H9 (cell line): ENCODE measurements at regions not wholly inside any gene's neighbourhood (a gene's known extent, or its start where the extent isn't known, plus 50 kb on each side); places are given as distances from the start of the nearest gene placed in this dataset.
A peak's percentile ranks its signal among the peaks of the same experiment; 100 is the strongest.

Experiments used
- DNase-seq: peaks from one replicate; pipeline ENCODE4 v3.0.0-alpha.2; 2017
- H2AFZ ChIP-seq: one replicate; pipeline ENCODE4 v1.6.1; 2013; ENCODE audit warnings: mild to moderate bottlenecking, low read length, control low read depth, moderate library complexity
- H2AK5ac ChIP-seq: 2 replicates; pipeline ENCODE4 v1.6.1; 2013; ENCODE audit warnings: low read length, control low read depth, mixed read lengths; ENCODE audit not compliant: insufficient read length
- H2BK120ac ChIP-seq: one replicate; pipeline ENCODE4 v1.6.1; 2013; ENCODE audit warnings: low read depth, mild to moderate bottlenecking, low read length, control low read depth, inconsistent platforms; ENCODE audit not compliant: poor library complexity, severe bottlenecking
- H2BK12ac ChIP-seq: 2 replicates; pipeline ENCODE4 v1.6.1; 2013; ENCODE audit warnings: low read length, control low read depth, mixed read lengths, low read depth; ENCODE audit not compliant: insufficient read length
- H2BK15ac ChIP-seq: 2 replicates; pipeline ENCODE4 v1.6.1; 2013; ENCODE audit warnings: low read depth, low read length, control low read depth
- H2BK20ac ChIP-seq: one replicate; pipeline ENCODE4 v1.6.1; 2013; ENCODE audit warnings: low read depth, mild to moderate bottlenecking, low read length, control low read depth, inconsistent platforms; ENCODE audit not compliant: poor library complexity, severe bottlenecking
- H2BK5ac ChIP-seq: 2 replicates; pipeline ENCODE4 v1.6.1; 2013; ENCODE audit warnings: low read length, control low read depth, mixed read lengths; ENCODE audit not compliant: insufficient read length
- H3K14ac ChIP-seq: 2 replicates; pipeline ENCODE4 v1.6.1; 2013; ENCODE audit warnings: low read length, control low read depth; ENCODE audit not compliant: insufficient read depth
- H3K18ac ChIP-seq: 2 replicates; pipeline ENCODE4 v1.6.1; 2013; ENCODE audit warnings: low read depth, mild to moderate bottlenecking, mixed read lengths, low read length, control low read depth; ENCODE audit not compliant: insufficient read length
- H3K23ac ChIP-seq: 2 replicates; pipeline ENCODE4 v1.6.1; 2013; ENCODE audit warnings: low read length, control low read depth, mixed read lengths, low read depth; ENCODE audit not compliant: insufficient read length
- H3K23me2 ChIP-seq: 2 replicates; pipeline ENCODE4 v1.6.1; 2013; ENCODE audit warnings: low read depth, mild to moderate bottlenecking, mixed read lengths, low read length, control low read depth; ENCODE audit not compliant: insufficient read length, poor library complexity, severe bottlenecking
- H3K27ac ChIP-seq: 2 replicates; pipeline ENCODE4 v1.5.1; 2013; ENCODE audit warnings: low read length, control low read depth, mixed read lengths, low read depth; ENCODE audit not compliant: insufficient read length
- H3K27me3 ChIP-seq: 2 replicates; pipeline ENCODE4 v1.6.1; 2013; ENCODE audit warnings: low read length, control low read depth, inconsistent platforms; ENCODE audit not compliant: insufficient read depth
- H3K4ac ChIP-seq: 2 replicates; pipeline ENCODE4 v1.6.1; 2013; ENCODE audit warnings: low read depth, mild to moderate bottlenecking, control low read depth, inconsistent platforms, low read length, moderate library complexity
- H3K4me1 ChIP-seq: 2 replicates; pipeline ENCODE4 v1.6.1; 2013; ENCODE audit warnings: low read length, control low read depth, inconsistent platforms; ENCODE audit not compliant: insufficient read depth
- H3K4me2 ChIP-seq: 2 replicates; pipeline ENCODE4 v1.6.1; 2013; ENCODE audit warnings: low read length, control low read depth, mixed read lengths; ENCODE audit not compliant: insufficient read length, insufficient read depth
- H3K56ac ChIP-seq: 2 replicates; pipeline ENCODE4 v1.6.1; 2013; ENCODE audit warnings: low read depth, mild to moderate bottlenecking, mixed read lengths, low read length, control low read depth; ENCODE audit not compliant: insufficient read length
- H3K79me1 ChIP-seq: 2 replicates; pipeline ENCODE4 v1.6.1; 2013; ENCODE audit warnings: low read depth, mild to moderate bottlenecking, moderate library complexity, low read length, control low read depth, inconsistent platforms; ENCODE audit not compliant: insufficient read depth, poor library complexity, severe bottlenecking
- H3K79me2 ChIP-seq: 2 replicates; pipeline ENCODE4 v1.6.1; 2013; ENCODE audit warnings: low read length, control low read depth, inconsistent platforms; ENCODE audit not compliant: insufficient read depth
- H3K9ac ChIP-seq: 2 replicates; pipeline ENCODE4 v1.6.1; 2013; ENCODE audit warnings: low read length, control low read depth, mixed read lengths; ENCODE audit not compliant: insufficient read length; ENCODE audit errors: extremely low read depth
- H3K9me3 ChIP-seq: one replicate; pipeline ENCODE4 v1.6.1; 2013; ENCODE audit warnings: low read depth, low read length, inconsistent platforms; ENCODE audit not compliant: control insufficient read depth
- H3T11ph ChIP-seq: one replicate; pipeline ENCODE4 v1.6.1; 2013; ENCODE audit warnings: mild to moderate bottlenecking, low read length, control low read depth, inconsistent platforms
- H4K20me1 ChIP-seq: one replicate; pipeline ENCODE4 v1.6.1; 2013; ENCODE audit not compliant: control insufficient read depth, insufficient read length, insufficient read depth
- H4K5ac ChIP-seq: 2 replicates; pipeline ENCODE4 v1.6.1; 2013; ENCODE audit warnings: low read depth, mild to moderate bottlenecking, mixed read lengths, low read length, control low read depth; ENCODE audit not compliant: insufficient read length
- H4K8ac ChIP-seq: replicated peaks from 2 replicates; pipeline ENCODE4 v1.6.1; 2013; ENCODE audit warnings: low read length, control low read depth, mixed read lengths, low read depth; ENCODE audit not compliant: insufficient read length
- H4K91ac ChIP-seq: 2 replicates; pipeline ENCODE4 v1.6.1; 2013; ENCODE audit warnings: low read depth, mild to moderate bottlenecking, moderate library complexity, mixed read lengths, low read length, control low read depth; ENCODE audit not compliant: insufficient read length
- H3K27ac Mint-ChIP-seq, 3 experiments: 2 replicates in 2 of 3; 3 replicates in 1 of 3; pipeline ENCODE4 v1.8.0; 2020 to 2021; ENCODE audit warnings: mixed read lengths in 3 of 3, mild to moderate bottlenecking in 1 of 3, moderate library complexity in 1 of 3
- H3K27me3 Mint-ChIP-seq: 2 replicates; pipeline ENCODE4 v1.8.0; 2021; ENCODE audit warnings: low read depth, mild to moderate bottlenecking, moderate library complexity, mixed read lengths
- H3K36me3 Mint-ChIP-seq, 3 experiments: 2 replicates in 2 of 3; 3 replicates in 1 of 3; pipeline ENCODE4 v1.8.0; 2020 to 2021; ENCODE audit warnings: low read depth in 3 of 3, mixed read lengths in 3 of 3; ENCODE audit not compliant: insufficient read depth in 1 of 3
- H3K4me1 Mint-ChIP-seq, 2 experiments: 2 replicates each; pipeline ENCODE4 v1.8.0; 2020; ENCODE audit warnings: mixed read lengths in 2 of 2
- H3K4me3 Mint-ChIP-seq, 2 experiments: 2 replicates in 1 of 2; 3 replicates in 1 of 2; pipeline ENCODE4 v1.8.0; 2020 to 2021; ENCODE audit warnings: mild to moderate bottlenecking in 2 of 2, mixed read lengths in 2 of 2, moderate library complexity in 1 of 2
- H3K9me3 Mint-ChIP-seq, 2 experiments: 2 replicates in 1 of 2; 3 replicates in 1 of 2; pipeline ENCODE4 v1.8.0; 2020; ENCODE audit warnings: mild to moderate bottlenecking in 2 of 2, mixed read lengths in 2 of 2, moderate library complexity in 1 of 2
- WGBS: extraction: QIAGEN DNeasy Blood & Tissue Kit; methylation state at CpG from one replicate; pipeline ENCODE4 v1.1.7; 2013; ENCODE audit warnings: missing lambda C conversion rate, low lambda C conversion rate, mixed read lengths; ENCODE audit not compliant: insufficient read length; ENCODE audit errors: extremely low coverage; 5-methylcytosine and 5-hydroxymethylcytosine counted together
- TF ChIP-seq, protein P1 (sequence below): fragments of 200-600 bp; sonication (generic); conservative IDR thresholded peaks from 3 replicates; pipeline ENCODE4 v1.8.0; 2021; ENCODE audit warnings: antibody characterized with exemption, mild to moderate bottlenecking

DNA sequence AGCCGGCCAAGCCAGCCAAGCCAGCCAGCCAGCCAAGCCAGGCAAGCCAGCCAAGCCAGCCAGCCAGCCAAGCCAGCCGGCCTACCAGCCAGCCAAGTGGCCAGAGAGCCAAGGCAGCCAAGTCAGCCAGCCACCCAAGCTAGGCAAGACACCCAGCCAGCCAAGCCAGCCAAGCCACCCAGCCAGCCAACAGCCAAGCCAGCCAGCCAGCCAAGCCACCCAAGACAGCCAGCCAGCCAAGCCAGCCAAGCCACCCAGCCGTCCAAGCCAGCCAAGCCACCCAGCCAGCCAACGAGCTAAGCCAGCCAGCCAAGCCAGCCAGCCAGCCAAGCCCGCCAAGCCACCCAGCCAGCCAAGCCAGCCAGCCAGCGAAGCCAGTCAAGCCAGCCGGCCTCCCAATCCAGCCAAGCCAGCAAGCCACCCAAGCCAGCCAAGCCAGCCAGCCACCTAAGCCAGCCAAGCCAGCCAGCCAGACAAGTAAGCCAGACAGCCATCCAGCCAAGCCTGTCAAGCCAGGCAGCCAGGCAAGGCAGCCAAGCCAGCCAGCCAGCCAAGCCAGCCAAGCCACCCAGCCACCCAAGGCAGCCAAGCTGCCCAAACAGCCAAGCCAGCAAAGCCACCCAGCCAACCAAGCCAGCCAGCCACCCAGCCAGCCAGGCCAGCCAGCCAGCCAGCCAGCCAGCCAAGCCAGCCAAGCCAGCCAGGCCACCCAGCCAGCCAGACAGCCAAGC is 200.5 kb downstream of the GOLGA6L6 start:
- no peak overlapping the region for H4K5ac ChIP-seq
- no peak overlapping the region for H3K23ac ChIP-seq
- Mint-ChIP-seq H3K27ac (no peak overlapping the region), H3K9me3 (peaks cover 16 to 18% of the 10 kb centered on the region in 2 experiments), H3K36me3 (peaks cover 6 to 7% (median 6%) of the 10 kb centered on the region in 3 experiments), H3K4me1 (no peaks in the 10 kb centered on the region), H3K27me3 (no peaks in the 10 kb centered on the region), H3K4me3 (no peak overlapping the region)
- H3K23me2 ChIP-seq: peaks cover 17% of the 10 kb centered on the region
- no peak overlapping the region for H3K4me2 ChIP-seq
- H4K8ac ChIP-seq: no peak overlapping the region
- no peaks in the 10 kb centered on the region for H3K79me1 ChIP-seq
- TF ChIP-seq, protein P1, sequence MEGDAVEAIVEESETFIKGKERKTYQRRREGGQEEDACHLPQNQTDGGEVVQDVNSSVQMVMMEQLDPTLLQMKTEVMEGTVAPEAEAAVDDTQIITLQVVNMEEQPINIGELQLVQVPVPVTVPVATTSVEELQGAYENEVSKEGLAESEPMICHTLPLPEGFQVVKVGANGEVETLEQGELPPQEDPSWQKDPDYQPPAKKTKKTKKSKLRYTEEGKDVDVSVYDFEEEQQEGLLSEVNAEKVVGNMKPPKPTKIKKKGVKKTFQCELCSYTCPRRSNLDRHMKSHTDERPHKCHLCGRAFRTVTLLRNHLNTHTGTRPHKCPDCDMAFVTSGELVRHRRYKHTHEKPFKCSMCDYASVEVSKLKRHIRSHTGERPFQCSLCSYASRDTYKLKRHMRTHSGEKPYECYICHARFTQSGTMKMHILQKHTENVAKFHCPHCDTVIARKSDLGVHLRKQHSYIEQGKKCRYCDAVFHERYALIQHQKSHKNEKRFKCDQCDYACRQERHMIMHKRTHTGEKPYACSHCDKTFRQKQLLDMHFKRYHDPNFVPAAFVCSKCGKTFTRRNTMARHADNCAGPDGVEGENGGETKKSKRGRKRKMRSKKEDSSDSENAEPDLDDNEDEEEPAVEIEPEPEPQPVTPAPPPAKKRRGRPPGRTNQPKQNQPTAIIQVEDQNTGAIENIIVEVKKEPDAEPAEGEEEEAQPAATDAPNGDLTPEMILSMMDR: no peak
- H2AK5ac ChIP-seq: no peak overlapping the region
- H2BK20ac ChIP-seq: no peak overlapping the region
- H4K20me1 ChIP-seq: peaks cover 5% of the 10 kb centered on the region
- no peaks in the 10 kb centered on the region for H3K4me1 ChIP-seq
- no CpG with 5 or more reads among the region's 7 CpGs for WGBS
- no peak overlapping the region for H2AFZ ChIP-seq
- no peak overlapping the region for H3K56ac ChIP-seq
- H3K14ac ChIP-seq: no peak overlapping the region; the same call in 1 of the 2 replicates
- no peak overlapping the region for H2BK120ac ChIP-seq
- H3T11ph ChIP-seq: no peak overlapping the region
- H3K18ac ChIP-seq: no peak overlapping the region
- H2BK5ac ChIP-seq: no peak overlapping the region
- H3K79me2 ChIP-seq: no peaks in the 10 kb centered on the region
- peaks cover 77% of the 10 kb centered on the region for H3K9me3 ChIP-seq
- H2BK15ac ChIP-seq: peak overlapping the region; percentile 4
- no peak overlapping the region for H3K4ac ChIP-seq
- DNase-seq: peak; percentile 83
- H3K9ac ChIP-seq: no peak overlapping the region
- H4K91ac ChIP-seq: peak overlapping the region; percentile 1
- no peak overlapping the region for H2BK12ac ChIP-seq
- H3K27me3 ChIP-seq: no peaks in the 10 kb centered on the region
- no peak overlapping the region for H3K27ac ChIP-seq
